Adrenal gland (tissue), 5 donors: ENCODE measurements at regions not wholly inside any gene's neighbourhood (a gene's known extent, or its start where the extent isn't known, plus 50 kb on each side); places are given as distances from the start of the nearest gene placed in this dataset.

Source experiments
- POLR2A ChIP-seq, 2 donors: fragments of 450-650 bp; IDR thresholded peaks; one replicate each; pipeline ENCODE4 v1.6.1; 2017; ENCODE audit warnings: antibody characterized with exemption in 2 of 2, mild to moderate bottlenecking in 2 of 2, moderate library complexity in 1 of 2
- TF ChIP-seq, protein P1 (sequence below), 6 experiments: fragments of 450-650 bp in 4 of 6; fragments of 200-600 bp in 2 of 6; sonication (generic) in 1 of 6; IDR thresholded peaks; 1 replicate in 5 of 6; 2 replicates in 1 of 6; pipeline versions ENCODE4 v1.5.1 to v1.8.0; 2016 to 2021; ENCODE audit warnings: antibody characterized with exemption in 6 of 6, mild to moderate bottlenecking in 2 of 6, moderate library complexity in 1 of 6
- donor health status: DM: no; HTN: no; CAD: no.

DNA sequence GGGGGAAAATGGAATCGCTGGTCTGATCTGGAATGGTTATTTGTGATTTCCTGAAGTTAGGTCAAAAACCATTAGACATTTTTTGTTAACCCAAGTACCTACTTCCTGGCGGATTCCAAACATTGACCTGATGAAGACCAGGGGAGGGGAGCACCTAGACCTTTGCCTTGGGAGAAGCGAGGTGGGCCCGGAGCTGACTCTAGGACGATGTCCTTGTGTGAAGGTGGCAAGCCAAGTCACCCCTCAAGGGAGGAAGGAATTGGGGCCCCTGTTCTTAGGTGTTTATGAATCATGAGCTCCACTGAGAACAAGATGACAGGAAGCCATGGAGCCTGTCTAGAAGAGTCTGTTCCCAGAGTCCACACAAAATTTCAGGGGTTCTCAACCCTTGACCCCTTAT, 204.9 kb upstream of the FOXF1 start:
- no peak for TF ChIP-seq POLR2A (IDR thresholded peaks at IDR 0.05)
- TF ChIP-seq, protein P1, sequence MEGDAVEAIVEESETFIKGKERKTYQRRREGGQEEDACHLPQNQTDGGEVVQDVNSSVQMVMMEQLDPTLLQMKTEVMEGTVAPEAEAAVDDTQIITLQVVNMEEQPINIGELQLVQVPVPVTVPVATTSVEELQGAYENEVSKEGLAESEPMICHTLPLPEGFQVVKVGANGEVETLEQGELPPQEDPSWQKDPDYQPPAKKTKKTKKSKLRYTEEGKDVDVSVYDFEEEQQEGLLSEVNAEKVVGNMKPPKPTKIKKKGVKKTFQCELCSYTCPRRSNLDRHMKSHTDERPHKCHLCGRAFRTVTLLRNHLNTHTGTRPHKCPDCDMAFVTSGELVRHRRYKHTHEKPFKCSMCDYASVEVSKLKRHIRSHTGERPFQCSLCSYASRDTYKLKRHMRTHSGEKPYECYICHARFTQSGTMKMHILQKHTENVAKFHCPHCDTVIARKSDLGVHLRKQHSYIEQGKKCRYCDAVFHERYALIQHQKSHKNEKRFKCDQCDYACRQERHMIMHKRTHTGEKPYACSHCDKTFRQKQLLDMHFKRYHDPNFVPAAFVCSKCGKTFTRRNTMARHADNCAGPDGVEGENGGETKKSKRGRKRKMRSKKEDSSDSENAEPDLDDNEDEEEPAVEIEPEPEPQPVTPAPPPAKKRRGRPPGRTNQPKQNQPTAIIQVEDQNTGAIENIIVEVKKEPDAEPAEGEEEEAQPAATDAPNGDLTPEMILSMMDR (IDR thresholded peaks at IDR 0.05): no peak
